ENCODE measurements at regions not wholly inside any gene's neighbourhood (a gene's known extent, or its start where the extent isn't known, plus 50 kb on each side); places are given as distances from the start of the nearest gene placed in this dataset.
"Not testable (repeated sequence)": the region's sequence is repeated elsewhere in the genome, so short reads cannot be mapped to it uniquely, and the experiment has no call there.

GRCh38 chr19:23554548-23554947 lies 132.5 kb downstream of the ZNF675 start:
- no peak overlapping the region for H3K4me3 ChIP-seq (ENCODE audit: low read depth, low read length)
- FAIRE-seq = no peak
- no peaks in the 10 kb centered on the region for H3K27me3 ChIP-seq (ENCODE audit: control insufficient read depth, insufficient read depth, low read length)
- peak; percentile 24 for DNase-seq (ENCODE audit: low read depth)
- H3K36me3 ChIP-seq (ENCODE audit: control insufficient read depth, insufficient read depth, low read length) = no peaks in the 10 kb centered on the region
- no peak for TF ChIP-seq CTCF (IDR thresholded peaks at IDR 0.05; ENCODE audit: insufficient read depth, low read length, severe bottlenecking)

- peak; percentile 32 for FAIRE-seq
- not testable (repeated sequence) for H3K36me3 ChIP-seq (ENCODE audit: control insufficient read depth, insufficient read depth, low read length); H3K27me3 ChIP-seq (ENCODE audit: control insufficient read depth, insufficient read depth, low read length); H3K4me3 ChIP-seq (ENCODE audit: low read depth, low read length)
- DNase-seq (ENCODE audit: low read depth) = peak; percentile 59
These were observed 136.9 kb downstream of the ZNF675 start for GRCh38 chr19:23550102-23550501.

GRCh38 chr19:23547816-23548430 lies 139.1 kb downstream of the ZNF675 start:
- TF ChIP-seq CTCF (IDR thresholded peaks at IDR 0.05; ENCODE audit: insufficient read depth, low read length, severe bottlenecking) = no peak
- H3K36me3 ChIP-seq (ENCODE audit: control insufficient read depth, insufficient read depth, low read length) = no peaks in the 10 kb centered on the region
- no peak for DNase-seq (ENCODE audit: low read depth)
- FAIRE-seq = no peak
- no peaks in the 10 kb centered on the region for H3K27me3 ChIP-seq (ENCODE audit: control insufficient read depth, insufficient read depth, low read length)
- no peak overlapping the region for H3K4me3 ChIP-seq (ENCODE audit: low read depth, low read length)

- no peaks in the 10 kb centered on the region for H3K36me3 ChIP-seq (ENCODE audit: control insufficient read depth, insufficient read depth, low read length)
- FAIRE-seq = no peak
- TF ChIP-seq CTCF (IDR thresholded peaks at IDR 0.05; ENCODE audit: insufficient read depth, low read length, severe bottlenecking) = no peak
- no peaks in the 10 kb centered on the region for H3K27me3 ChIP-seq (ENCODE audit: control insufficient read depth, insufficient read depth, low read length)
- H3K4me3 ChIP-seq (ENCODE audit: low read depth, low read length) = no peak overlapping the region
- DNase-seq (ENCODE audit: low read depth) = no peak
These were observed 139.9 kb downstream of the ZNF675 start for GRCh38 chr19:23547156-23547555.

GRCh38 chr19:23543351-23543750 lies 143.7 kb downstream of the ZNF675 start:
- DNase-seq (ENCODE audit: low read depth) = no peak

GRCh38 chr19:23542562-23542961 lies 144.4 kb downstream of the ZNF675 start:
- FAIRE-seq (no peak), DNase-seq (ENCODE audit: low read depth) (peak; percentile 5)
- Histone ChIP-seq H3K27me3 (ENCODE audit: control insufficient read depth, insufficient read depth, low read length) (no peaks in the 10 kb centered on the region), H3K4me3 (ENCODE audit: low read depth, low read length) (no peak overlapping the region), H3K36me3 (ENCODE audit: control insufficient read depth, insufficient read depth, low read length) (no peaks in the 10 kb centered on the region)
- no peak for TF ChIP-seq CTCF (IDR thresholded peaks at IDR 0.05; ENCODE audit: insufficient read depth, low read length, severe bottlenecking)

More at GRCh38 chr19:23543351-23543750, 143.7 kb downstream of the ZNF675 start:
- Histone ChIP-seq H3K4me3 (ENCODE audit: low read depth, low read length) (no peak overlapping the region), H3K27me3 (ENCODE audit: control insufficient read depth, insufficient read depth, low read length) (no peaks in the 10 kb centered on the region), H3K36me3 (ENCODE audit: control insufficient read depth, insufficient read depth, low read length) (no peaks in the 10 kb centered on the region)
- FAIRE-seq = no peak
- no peak for TF ChIP-seq CTCF (IDR thresholded peaks at IDR 0.05; ENCODE audit: insufficient read depth, low read length, severe bottlenecking)
